Mesenchymal stem cell (in vitro differentiated cells and primary cell): ENCODE measurements at regions not wholly inside any gene's neighbourhood (a gene's known extent, or its start where the extent isn't known, plus 50 kb on each side); places are given as distances from the start of the nearest gene placed in this dataset.

Experiments used
- DNase-seq: peaks from one replicate; pipeline ENCODE4 v3.0.0-alpha.2; 2013
- H2AFZ ChIP-seq: one replicate; pipeline ENCODE4 v1.6.1; 2013; ENCODE audit warnings: low read depth, mild to moderate bottlenecking, control low read depth, inconsistent platforms, low read length, moderate library complexity
- H2AK5ac ChIP-seq: 2 replicates; pipeline ENCODE4 v1.6.1; 2013; ENCODE audit warnings: low read length, moderate library complexity, mild to moderate bottlenecking, inconsistent platforms; ENCODE audit not compliant: severe bottlenecking
- H2BK120ac ChIP-seq: one replicate; pipeline ENCODE4 v1.6.1; 2013; ENCODE audit warnings: low read depth, mild to moderate bottlenecking, inconsistent platforms, low read length, moderate library complexity
- H2BK12ac ChIP-seq, 2 experiments: one replicate each; pipeline ENCODE4 v1.6.1; 2013; ENCODE audit warnings: inconsistent platforms in 2 of 2, low read length in 2 of 2, mild to moderate bottlenecking in 2 of 2, moderate library complexity in 2 of 2, control low read depth in 1 of 2
- H2BK15ac ChIP-seq: one replicate; pipeline ENCODE4 v1.6.1; 2013; ENCODE audit warnings: mild to moderate bottlenecking, low read depth, inconsistent platforms; ENCODE audit not compliant: poor library complexity, severe bottlenecking
- H2BK5ac ChIP-seq: 2 replicates; pipeline ENCODE4 v1.6.1; 2013; ENCODE audit warnings: low read depth, mild to moderate bottlenecking, low read length, control low read depth, inconsistent platforms; ENCODE audit not compliant: poor library complexity, severe bottlenecking
- H3K14ac ChIP-seq, 2 experiments: one replicate each; pipeline ENCODE4 v1.6.1; 2013; ENCODE audit warnings: inconsistent platforms in 2 of 2, low read length in 2 of 2, control low read depth in 1 of 2, mild to moderate bottlenecking in 1 of 2, moderate library complexity in 1 of 2
- H3K18ac ChIP-seq, 2 experiments: one replicate each; pipeline ENCODE4 v1.6.1; 2013; ENCODE audit warnings: inconsistent platforms in 2 of 2, low read length in 2 of 2, control low read depth in 1 of 2, low read depth in 1 of 2, mild to moderate bottlenecking in 1 of 2
- H3K23ac ChIP-seq, 2 experiments: one replicate each; pipeline ENCODE4 v1.6.1; 2013; ENCODE audit warnings: inconsistent platforms in 2 of 2, low read length in 2 of 2, mild to moderate bottlenecking in 2 of 2, moderate library complexity in 2 of 2, control low read depth in 1 of 2
- H3K27ac ChIP-seq: 2 replicates; pipeline ENCODE4 v1.5.1; 2013; ENCODE audit warnings: mild to moderate bottlenecking, moderate library complexity, low read length, control low read depth, inconsistent platforms; ENCODE audit not compliant: poor library complexity, severe bottlenecking
- H3K27me3 ChIP-seq, 2 experiments: 2 replicates each; pipeline versions ENCODE4 v1.6.1 to v1.7.0; 2013; ENCODE audit warnings: low read length in 2 of 2, mild to moderate bottlenecking in 2 of 2, moderate library complexity in 2 of 2, control low read depth in 1 of 2, inconsistent platforms in 1 of 2; ENCODE audit not compliant: control insufficient read depth in 1 of 2, insufficient read depth in 1 of 2
- H3K36me3 ChIP-seq, 2 experiments: 2 replicates each; pipeline versions ENCODE4 v1.6.1 to v1.7.0; 2013; ENCODE audit warnings: low read length in 2 of 2, control low read depth in 1 of 2, inconsistent platforms in 1 of 2, low read depth in 1 of 2, mild to moderate bottlenecking in 1 of 2; ENCODE audit not compliant: insufficient read depth in 2 of 2, control insufficient read depth in 1 of 2
- H3K4ac ChIP-seq, 2 experiments: one replicate each; pipeline ENCODE4 v1.6.1; 2013; ENCODE audit warnings: inconsistent platforms in 2 of 2, low read length in 2 of 2, mild to moderate bottlenecking in 2 of 2, moderate library complexity in 2 of 2, control low read depth in 1 of 2, low read depth in 1 of 2
- H3K4me1 ChIP-seq: 2 replicates; pipeline ENCODE4 v1.6.1; 2013; ENCODE audit warnings: low read depth, low read length, control low read depth; ENCODE audit not compliant: control insufficient read depth, insufficient read depth
- H3K4me2 ChIP-seq: 2 replicates; pipeline ENCODE4 v1.6.1; 2013; ENCODE audit warnings: low read length, mild to moderate bottlenecking, inconsistent platforms; ENCODE audit not compliant: poor library complexity, severe bottlenecking
- H3K4me3 ChIP-seq, 2 experiments: 2 replicates each; pipeline versions ENCODE4 v1.5.1 to v1.7.0; 2013; ENCODE audit warnings: low read length in 2 of 2, mild to moderate bottlenecking in 2 of 2, control low read depth in 1 of 2, low read depth in 1 of 2; ENCODE audit not compliant: insufficient read depth in 1 of 2
- H3K79me1 ChIP-seq: replicated peaks from 2 replicates; pipeline ENCODE4 v1.6.1; 2013; ENCODE audit warnings: mild to moderate bottlenecking, control low read depth, low read length, inconsistent platforms; ENCODE audit not compliant: poor library complexity, severe bottlenecking
- H3K9ac ChIP-seq: 2 replicates; pipeline ENCODE4 v1.7.0; 2013; ENCODE audit warnings: mild to moderate bottlenecking, low read length, moderate library complexity
- H3K9me3 ChIP-seq: 2 replicates; pipeline ENCODE4 v1.7.0; 2013; ENCODE audit warnings: mild to moderate bottlenecking, low read length; ENCODE audit not compliant: control insufficient read depth
- H4K8ac ChIP-seq: one replicate; pipeline ENCODE4 v1.6.1; 2013; ENCODE audit warnings: inconsistent platforms, mild to moderate bottlenecking, low read length, moderate library complexity
- H4K91ac ChIP-seq: one replicate; pipeline ENCODE4 v1.6.1; 2013; ENCODE audit warnings: mild to moderate bottlenecking, low read length, inconsistent platforms
- WGBS: methylation state at CpG from one replicate; pipeline ENCODE4 v1.1.7; 2013; ENCODE audit warnings: mixed read lengths; 5-methylcytosine and 5-hydroxymethylcytosine counted together

DNA sequence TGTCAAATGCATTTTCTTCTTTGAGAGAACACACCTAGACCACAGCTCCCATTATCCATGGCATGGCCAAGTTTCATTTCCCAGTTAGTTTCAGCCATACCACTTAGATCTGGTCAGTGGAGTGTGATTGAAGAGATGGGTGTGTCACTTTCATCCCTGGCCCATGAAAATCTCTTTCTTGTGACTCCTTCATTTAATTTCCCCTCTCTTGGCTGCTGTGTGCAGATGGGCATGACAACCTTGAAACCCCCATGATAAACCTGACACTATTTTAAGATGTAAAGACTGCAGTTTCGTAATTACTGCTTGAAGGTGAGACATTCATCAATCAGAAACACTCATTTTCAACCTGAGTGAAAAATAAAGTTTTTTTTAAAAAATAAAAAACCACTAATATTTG is 284.9 kb downstream of the IL15 start:
- Histone ChIP-seq H2AK5ac (no peak overlapping the region), H2AFZ (no peak overlapping the region), H4K91ac (no peak overlapping the region), H3K36me3 (no peaks in the 10 kb centered on the region), H3K79me1 (no peaks in the 10 kb centered on the region), H3K27ac (no peak overlapping the region), H3K18ac (no peak overlapping the region), H3K4me1 (no peaks in the 10 kb centered on the region), H3K27me3 (no peaks in the 10 kb centered on the region), H3K4ac (no peak overlapping the region), H3K4me3 (no peak overlapping the region), H2BK12ac (no peak overlapping the region), H4K8ac (no peak overlapping the region), H3K14ac (no peak overlapping the region), H3K9me3 (no peaks in the 10 kb centered on the region), H2BK15ac (no peak overlapping the region), H3K23ac (no peak overlapping the region), H2BK120ac (no peak overlapping the region), H2BK5ac (no peak overlapping the region), H3K4me2 (no peak overlapping the region), H3K9ac (no peak overlapping the region)
- no CpG with 5 or more reads among the region's 1 CpG for WGBS
- no peak for DNase-seq

DNA sequence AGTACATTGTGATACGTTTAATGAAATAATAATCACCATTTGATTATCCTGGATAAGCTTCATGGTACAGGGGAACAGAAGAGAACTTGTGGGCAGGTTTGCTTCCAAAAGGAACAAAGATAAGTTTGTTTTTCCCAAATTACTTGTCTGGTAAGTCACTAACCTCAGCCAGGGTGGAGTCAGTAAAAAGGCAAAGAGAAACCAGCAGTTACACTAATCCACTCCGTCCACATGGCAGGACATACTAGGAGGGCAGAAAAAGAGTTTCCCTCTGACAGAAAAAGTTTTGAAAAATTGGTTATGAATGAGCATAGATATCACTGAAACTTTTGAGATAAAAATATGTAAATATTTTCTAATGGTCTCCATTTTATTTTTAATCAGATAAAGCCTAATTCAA is 285.9 kb downstream of the IL15 start:
- no peak overlapping the region for H3K23ac ChIP-seq
- no peak overlapping the region for H2BK15ac ChIP-seq
- H2AK5ac ChIP-seq, result no peak overlapping the region
- DNase-seq, result no peak
- H3K14ac ChIP-seq, result no peak overlapping the region
- no peak overlapping the region for H3K4me2 ChIP-seq
- H2BK5ac ChIP-seq, result no peak overlapping the region
- H3K79me1 ChIP-seq, result no peaks in the 10 kb centered on the region
- H3K4me1 ChIP-seq, result no peaks in the 10 kb centered on the region
- no peak overlapping the region for H3K18ac ChIP-seq
- H3K4me3 ChIP-seq, result no peak overlapping the region
- no peak overlapping the region for H3K4ac ChIP-seq
- H4K8ac ChIP-seq, result no peak overlapping the region
- H3K36me3 ChIP-seq, result no peaks in the 10 kb centered on the region
- H3K27ac ChIP-seq, result no peak overlapping the region
- no peaks in the 10 kb centered on the region for H3K27me3 ChIP-seq
- no peak overlapping the region for H2AFZ ChIP-seq
- H2BK120ac ChIP-seq, result no peak overlapping the region
- 88% methylated on average over 1 of the region's 2 CpGs for WGBS
- H4K91ac ChIP-seq, result no peak overlapping the region
- no peaks in the 10 kb centered on the region for H3K9me3 ChIP-seq
- no peak overlapping the region for H3K9ac ChIP-seq
- H2BK12ac ChIP-seq, result no peak overlapping the region

DNA sequence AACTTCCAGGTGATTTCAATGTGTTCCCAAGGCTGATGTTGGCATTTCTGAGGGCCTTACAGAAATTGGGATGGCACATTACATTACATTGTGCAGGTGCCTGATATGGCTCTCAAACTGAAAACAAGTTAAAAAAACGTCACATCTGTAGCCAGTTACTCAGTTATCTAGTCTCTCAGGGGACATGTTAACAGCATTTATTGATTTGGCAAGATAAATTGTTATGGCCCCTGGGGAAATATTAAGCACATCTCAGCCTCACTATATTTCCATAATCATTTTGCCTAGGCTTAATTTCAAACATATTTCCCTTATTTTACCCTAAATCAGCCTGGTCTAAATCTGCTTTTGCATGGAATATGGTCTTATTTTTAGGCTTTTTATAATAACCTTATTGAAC is 290.0 kb downstream of the IL15 start:
- Histone ChIP-seq H2BK12ac (no peak overlapping the region), H3K27ac (no peak overlapping the region), H3K4me1 (no peaks in the 10 kb centered on the region), H3K4me3 (no peak overlapping the region), H3K18ac (no peak overlapping the region), H4K91ac (no peak overlapping the region), H3K79me1 (no peaks in the 10 kb centered on the region), H3K27me3 (no peaks in the 10 kb centered on the region), H3K23ac (no peak overlapping the region), H3K36me3 (no peaks in the 10 kb centered on the region), H3K14ac (no peak overlapping the region), H2AFZ (no peak overlapping the region), H4K8ac (no peak overlapping the region), H2BK15ac (no peak overlapping the region), H3K9me3 (no peaks in the 10 kb centered on the region), H3K4me2 (no peak overlapping the region), H3K4ac (no peak overlapping the region), H3K9ac (no peak overlapping the region), H2BK5ac (no peak overlapping the region), H2BK120ac (no peak overlapping the region), H2AK5ac (no peak overlapping the region)
- 0% methylated on average over 1 of the region's 1 CpG for WGBS
- DNase-seq, result no peak

DNA sequence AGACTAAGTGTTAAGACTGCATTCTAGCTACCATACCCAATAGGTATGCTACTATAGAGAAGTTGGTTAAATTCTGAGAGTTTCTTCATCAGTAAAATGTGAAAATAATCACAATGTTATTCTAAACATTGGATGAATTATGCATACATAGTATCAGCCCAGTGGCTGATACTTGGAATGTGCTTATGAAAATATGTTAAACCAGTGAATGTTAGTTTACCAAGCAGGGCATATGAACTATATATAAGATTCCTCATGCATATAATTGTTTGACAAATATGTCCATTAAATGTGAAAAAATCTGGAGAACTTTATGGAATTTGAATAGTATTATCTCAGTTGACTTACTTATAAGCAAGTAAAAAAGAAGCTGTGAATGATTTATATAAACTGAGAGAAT is 296.1 kb downstream of the IL15 start:
- no peak for DNase-seq
- no peak overlapping the region for H3K27ac ChIP-seq
- H3K9me3 ChIP-seq, result peaks cover 7% of the 10 kb centered on the region
- H3K79me1 ChIP-seq, result no peaks in the 10 kb centered on the region
- H3K4me3 ChIP-seq, result no peak overlapping the region
- H2AFZ ChIP-seq, result no peak overlapping the region
- H3K18ac ChIP-seq, result no peak overlapping the region
- no peak overlapping the region for H2BK15ac ChIP-seq
- no peak overlapping the region for H4K91ac ChIP-seq
- H2AK5ac ChIP-seq, result no peak overlapping the region
- no peak overlapping the region for H3K4me2 ChIP-seq
- no peaks in the 10 kb centered on the region for H3K36me3 ChIP-seq
- H3K14ac ChIP-seq, result no peak overlapping the region
- no peaks in the 10 kb centered on the region for H3K27me3 ChIP-seq
- H4K8ac ChIP-seq, result no peak overlapping the region
- no peak overlapping the region for H2BK12ac ChIP-seq
- H3K23ac ChIP-seq, result no peak overlapping the region
- H2BK5ac ChIP-seq, result no peak overlapping the region
- no peak overlapping the region for H3K4ac ChIP-seq
- H3K4me1 ChIP-seq, result no peaks in the 10 kb centered on the region
- H3K9ac ChIP-seq, result no peak overlapping the region
- no peak overlapping the region for H2BK120ac ChIP-seq
